ENCODE measurements at regions not wholly inside any gene's neighbourhood (a gene's known extent, or its start where the extent isn't known, plus 50 kb on each side); places are given as distances from the start of the nearest gene placed in this dataset.

- no peak for DNase-seq
- Histone ChIP-seq H3K4me1 (ENCODE audit: insufficient read depth) (peaks cover 19% of the 10 kb centered on the region), H3K79me2 (ENCODE audit: insufficient read depth) (no peaks in the 10 kb centered on the region), H3K4me2 (ENCODE audit: unreplicated experiment) (no peak overlapping the region), H2AFZ (no peak overlapping the region), H3K4me3 (no peak overlapping the region), H3F3A (ENCODE audit: insufficient read depth) (peaks cover 12% of the 10 kb centered on the region; the same call in 1 of the 2 replicates), H3K27ac (no peak overlapping the region), H3K27me3 (replicated peaks; ENCODE audit: insufficient read depth) (no peaks in the 10 kb centered on the region), H3K9me2 (ENCODE audit: insufficient read depth) (no peaks in the 10 kb centered on the region), H3K36me3 (ENCODE audit: low read depth) (no peaks in the 10 kb centered on the region), H3K9ac (no peak overlapping the region), H4K20me1 (ENCODE audit: insufficient read depth) (no peaks in the 10 kb centered on the region), H3K9me3 (ENCODE audit: low read depth) (no peaks in the 10 kb centered on the region)
- in situ Hi-C loops (cut with MboI), result loop anchor here (25.0 kb wide), 1 partner anchor 390 kb away; no protein-coding TSS in a partner anchor
- TF ChIP-seq EZH2 (IDR thresholded peaks at IDR 0.05; ENCODE audit: insufficient read depth, poor library complexity, severe bottlenecking) (no peak), EZH2phosphoT487 (IDR thresholded peaks at IDR 0.05; ENCODE audit: insufficient read depth, low read depth) (no peak)
- WGBS, 2 experiments (ENCODE audit: low coverage in 1 of 2, low lambda C conversion rate in 2 of 2, missing lambda C conversion rate in 2 of 2), result 74 to 84% methylated on average over 5 of the region's 5 CpGs
These were observed 62.8 kb upstream of the OSBPL8 start for GRCh38 chr12:76622351-76622750.

GRCh38 chr12:76622915-76623314 is 63.3 kb upstream of the OSBPL8 start:
- no peaks in the 10 kb centered on the region for H4K20me1 ChIP-seq (ENCODE audit: insufficient read depth)
- H3F3A ChIP-seq (ENCODE audit: insufficient read depth), result peaks cover 15% of the 10 kb centered on the region; the same call in 1 of the 2 replicates
- in situ Hi-C loops (cut with MboI), result loop anchor here (25.0 kb wide), 1 partner anchor 389 kb away; no protein-coding TSS in a partner anchor
- no peaks in the 10 kb centered on the region for H3K36me3 ChIP-seq (ENCODE audit: low read depth)
- H3K27me3 ChIP-seq (replicated peaks; ENCODE audit: insufficient read depth), result no peaks in the 10 kb centered on the region
- DNase-seq, result no peak
- peaks cover 24% of the 10 kb centered on the region for H3K4me1 ChIP-seq (ENCODE audit: insufficient read depth)
- H2AFZ ChIP-seq, result no peak overlapping the region
- H3K79me2 ChIP-seq (ENCODE audit: insufficient read depth), result no peaks in the 10 kb centered on the region
- no peaks in the 10 kb centered on the region for H3K9me3 ChIP-seq (ENCODE audit: low read depth)
- H3K4me3 ChIP-seq, result no peak overlapping the region
- no peak overlapping the region for H3K4me2 ChIP-seq (ENCODE audit: unreplicated experiment)
- no peaks in the 10 kb centered on the region for H3K9me2 ChIP-seq (ENCODE audit: insufficient read depth)
- no peak overlapping the region for H3K9ac ChIP-seq
- no peak overlapping the region for H3K27ac ChIP-seq
- no peak for TF ChIP-seq EZH2phosphoT487 (IDR thresholded peaks at IDR 0.05; ENCODE audit: insufficient read depth, low read depth)
- no peak for TF ChIP-seq EZH2 (IDR thresholded peaks at IDR 0.05; ENCODE audit: insufficient read depth, poor library complexity, severe bottlenecking)

GRCh38 chr12:76623931-76624330 is 64.4 kb upstream of the OSBPL8 start:
- Histone ChIP-seq H3K36me3 (ENCODE audit: low read depth) (no peaks in the 10 kb centered on the region), H3K27ac (peak overlapping the region; percentile 49), H3K9me3 (ENCODE audit: low read depth) (no peaks in the 10 kb centered on the region)

GRCh38 chr12:76627346-76628135 is 68.0 kb upstream of the OSBPL8 start:
- WGBS, 2 experiments (ENCODE audit: low coverage in 1 of 2, low lambda C conversion rate in 2 of 2, missing lambda C conversion rate in 2 of 2), result 52 to 59% methylated on average over 4 of the region's 4 CpGs
- DNase-seq, result peak; percentile 35
- in situ Hi-C loops (cut with MboI), result no loop called here
- Histone ChIP-seq H3K9ac (no peak overlapping the region), H2AFZ (no peak overlapping the region), H3K79me2 (ENCODE audit: insufficient read depth) (no peaks in the 10 kb centered on the region), H3K4me3 (no peak overlapping the region), H3K9me3 (ENCODE audit: low read depth) (no peaks in the 10 kb centered on the region), H3K4me2 (ENCODE audit: unreplicated experiment) (no peak overlapping the region), H3K27ac (no peak overlapping the region), H4K20me1 (ENCODE audit: insufficient read depth) (no peaks in the 10 kb centered on the region), H3K4me1 (ENCODE audit: insufficient read depth) (peaks cover 25% of the 10 kb centered on the region), H3K36me3 (ENCODE audit: low read depth) (no peaks in the 10 kb centered on the region), H3K9me2 (ENCODE audit: insufficient read depth) (no peaks in the 10 kb centered on the region), H3K27me3 (replicated peaks; ENCODE audit: insufficient read depth) (no peaks in the 10 kb centered on the region), H3F3A (ENCODE audit: insufficient read depth) (peaks cover 15% of the 10 kb centered on the region; the same call in 1 of the 2 replicates)
- TF ChIP-seq EZH2 (IDR thresholded peaks at IDR 0.05; ENCODE audit: insufficient read depth, poor library complexity, severe bottlenecking) (no peak), EZH2phosphoT487 (IDR thresholded peaks at IDR 0.05; ENCODE audit: insufficient read depth, low read depth) (no peak)

More at GRCh38 chr12:76623931-76624330, 64.4 kb upstream of the OSBPL8 start:
- Histone ChIP-seq H4K20me1 (ENCODE audit: insufficient read depth) (no peaks in the 10 kb centered on the region), H3K4me1 (ENCODE audit: insufficient read depth) (peaks cover 25% of the 10 kb centered on the region), H2AFZ (peak overlapping the region; percentile 36), H3K9ac (no peak overlapping the region), H3F3A (ENCODE audit: insufficient read depth) (peaks cover 15% of the 10 kb centered on the region; the same call in 1 of the 2 replicates), H3K4me2 (ENCODE audit: unreplicated experiment) (no peak overlapping the region), H3K79me2 (ENCODE audit: insufficient read depth) (no peaks in the 10 kb centered on the region), H3K4me3 (no peak overlapping the region), H3K9me2 (ENCODE audit: insufficient read depth) (no peaks in the 10 kb centered on the region), H3K27me3 (replicated peaks; ENCODE audit: insufficient read depth) (no peaks in the 10 kb centered on the region)
- DNase-seq, result peak; percentile 78
- TF ChIP-seq EZH2phosphoT487 (IDR thresholded peaks at IDR 0.05; ENCODE audit: insufficient read depth, low read depth) (no peak), EZH2 (IDR thresholded peaks at IDR 0.05; ENCODE audit: insufficient read depth, poor library complexity, severe bottlenecking) (no peak)
- WGBS, 2 experiments (ENCODE audit: low coverage in 1 of 2, low lambda C conversion rate in 2 of 2, missing lambda C conversion rate in 2 of 2), result 55 to 69% methylated on average over 2 of the region's 2 CpGs
- in situ Hi-C loops (cut with MboI), result loop anchor here (25.0 kb wide), 1 partner anchor 388 kb away; no protein-coding TSS in a partner anchor
